Stimulated activated CD8-positive, alpha-beta memory T cell treated with anti-CD3 and anti-CD28 coated beads, Interleukin-4, amount 100 ng/mL, for 4 hours (primary cell): ENCODE measurements at regions not wholly inside any gene's neighbourhood (a gene's known extent, or its start where the extent isn't known, plus 50 kb on each side); places are given as distances from the start of the nearest gene placed in this dataset.

Experiments used
- DNase-seq, 2 donors: peaks; one replicate each; pipeline ENCODE4 v3.0.0-alpha.2; 2020; ENCODE audit warnings: low read depth in 2 of 2, low spot score in 1 of 2

DNA sequence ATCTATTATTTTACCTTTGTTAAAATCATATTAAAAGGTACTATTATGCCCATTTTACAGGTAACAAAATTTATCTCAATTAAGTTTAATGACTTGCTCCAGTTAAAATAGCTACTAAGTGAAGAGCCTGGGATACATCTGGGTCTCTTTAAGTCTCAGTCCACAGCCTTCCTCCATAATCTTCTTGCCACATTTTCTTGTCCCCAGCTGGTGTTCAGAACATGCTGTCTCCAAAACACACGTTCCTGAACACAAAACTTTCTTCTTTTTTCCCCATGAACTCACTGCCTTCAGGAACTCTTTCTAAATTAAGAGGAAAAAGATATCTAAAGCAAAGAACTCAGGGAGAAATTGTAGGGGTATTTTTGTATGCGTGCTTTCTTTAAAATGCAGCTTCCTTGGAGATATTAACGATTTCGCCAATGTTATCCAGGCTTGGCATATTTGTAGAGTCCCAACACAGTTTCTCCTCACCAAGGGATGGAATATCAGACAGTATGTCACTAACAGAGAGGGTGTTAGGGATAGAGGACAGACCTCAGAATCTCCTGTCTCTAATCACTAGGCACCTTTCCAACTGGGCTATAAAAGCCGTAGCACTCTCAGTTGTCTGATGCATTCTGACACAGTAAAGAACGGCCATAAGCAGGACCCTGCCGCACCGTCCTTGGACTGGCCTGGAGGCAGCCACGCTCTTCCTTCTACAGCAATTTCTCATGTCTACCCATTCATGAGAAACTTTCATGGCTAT, 232.8 kb upstream of the BLID start:
- DNase-seq: no peak

DNA sequence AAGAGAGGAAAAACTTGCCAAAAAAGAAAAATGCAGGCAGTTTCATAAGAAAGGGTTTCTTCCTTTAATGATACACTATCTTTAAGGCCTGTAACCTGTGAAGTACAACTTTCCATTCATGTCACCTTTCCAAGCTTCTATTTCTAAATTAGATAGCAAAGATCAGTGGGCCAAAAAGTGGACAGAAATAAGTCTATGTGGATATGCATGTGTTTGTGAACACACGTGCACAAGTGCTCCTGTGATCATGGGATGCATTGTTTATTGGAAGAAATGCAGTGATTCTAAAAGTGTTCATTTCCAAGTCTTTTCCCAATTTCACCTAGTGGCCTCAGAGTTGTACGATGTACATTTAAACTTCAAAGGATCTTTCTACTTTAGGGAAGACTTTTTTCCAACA, 230.0 kb upstream of the BLID start:
- no peak for DNase-seq

DNA sequence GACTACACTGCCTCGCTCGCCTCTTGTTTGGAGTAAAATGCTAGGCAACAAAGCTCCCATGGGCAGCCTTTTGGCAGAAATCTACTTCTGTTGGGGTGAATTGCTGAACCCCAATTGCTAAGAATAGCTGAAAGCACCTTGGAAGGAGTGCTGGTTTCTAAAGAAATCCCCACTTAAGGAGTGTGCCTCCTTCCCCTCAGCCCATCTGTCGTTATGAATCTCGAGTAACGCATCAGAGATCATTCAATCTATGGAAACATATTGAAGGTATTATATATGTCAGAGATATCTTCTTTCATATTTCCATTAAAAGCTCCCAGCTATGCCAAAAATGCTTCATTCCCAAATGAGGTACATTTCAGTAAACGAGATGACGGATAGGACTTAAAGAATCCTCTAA, 229.6 kb upstream of the BLID start:
- DNase-seq: no peak

DNA sequence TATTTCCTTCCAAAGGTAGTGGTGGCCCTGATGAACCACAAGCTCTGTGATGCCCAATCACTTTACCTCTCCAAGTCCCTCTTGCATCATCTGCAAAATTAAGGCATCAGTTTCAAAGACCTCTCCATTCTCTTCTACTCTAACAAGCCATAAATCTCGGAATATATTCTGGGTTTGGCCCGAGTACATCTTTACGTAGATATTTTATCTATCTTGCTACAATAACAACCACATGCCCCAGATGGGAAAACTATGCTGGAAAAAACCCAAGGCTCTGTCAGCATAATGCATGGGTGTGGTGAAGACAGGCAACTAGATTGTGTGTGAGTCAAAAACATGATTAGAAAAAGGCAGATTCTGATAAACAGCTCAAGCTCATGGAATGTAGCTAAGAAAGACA, 228.2 kb upstream of the BLID start:
- DNase-seq: no peak

DNA sequence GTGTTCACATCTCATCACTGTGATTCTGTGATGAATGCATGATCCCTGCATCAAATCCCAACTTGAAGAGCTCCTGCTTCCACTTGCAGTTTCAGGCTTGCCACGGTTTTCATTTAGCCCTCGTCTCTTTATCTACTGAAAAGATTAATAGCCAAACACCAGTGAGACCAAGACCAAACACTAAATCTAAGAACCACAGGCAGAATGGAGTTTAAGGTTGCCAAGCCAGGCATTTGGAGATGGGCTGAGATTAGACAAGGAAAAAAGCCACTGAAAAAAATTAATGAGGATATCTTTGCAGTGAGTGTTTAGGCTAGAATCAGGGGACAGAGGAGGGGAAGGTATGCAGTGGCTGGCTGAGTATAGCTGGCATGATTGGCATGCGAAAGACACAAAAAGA, 227.2 kb upstream of the BLID start:
- DNase-seq: no peak

DNA sequence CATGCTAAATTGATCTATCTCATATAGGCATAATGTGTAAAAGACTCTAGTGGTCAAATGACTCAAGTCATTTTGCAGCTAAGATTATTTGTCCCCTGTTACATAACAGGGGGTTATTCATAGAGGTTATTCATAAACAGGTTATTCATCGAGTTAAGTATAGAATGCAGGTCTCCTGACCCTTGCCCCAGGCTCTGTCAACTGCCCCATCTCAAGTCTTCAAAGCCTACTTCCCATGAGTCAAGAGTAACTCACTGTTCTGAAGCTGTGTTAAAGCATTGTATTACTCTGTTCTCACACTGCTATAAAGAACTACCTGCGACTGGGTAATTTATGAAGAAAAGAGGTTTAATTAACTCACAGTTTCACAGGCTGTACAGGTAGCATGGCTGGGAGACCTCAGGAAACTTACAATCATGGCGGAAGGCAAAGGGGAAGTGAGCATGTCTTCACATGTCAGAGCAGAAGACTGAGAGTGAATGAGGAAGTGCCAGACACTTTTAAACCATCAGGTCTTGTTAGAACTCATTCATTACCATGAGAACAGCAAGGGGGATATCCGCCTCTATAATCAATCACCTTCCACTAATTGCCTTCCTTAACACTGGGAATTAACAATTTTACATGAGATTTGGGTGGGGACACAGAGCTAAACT, 226.2 kb upstream of the BLID start:
- DNase-seq: no peak

DNA sequence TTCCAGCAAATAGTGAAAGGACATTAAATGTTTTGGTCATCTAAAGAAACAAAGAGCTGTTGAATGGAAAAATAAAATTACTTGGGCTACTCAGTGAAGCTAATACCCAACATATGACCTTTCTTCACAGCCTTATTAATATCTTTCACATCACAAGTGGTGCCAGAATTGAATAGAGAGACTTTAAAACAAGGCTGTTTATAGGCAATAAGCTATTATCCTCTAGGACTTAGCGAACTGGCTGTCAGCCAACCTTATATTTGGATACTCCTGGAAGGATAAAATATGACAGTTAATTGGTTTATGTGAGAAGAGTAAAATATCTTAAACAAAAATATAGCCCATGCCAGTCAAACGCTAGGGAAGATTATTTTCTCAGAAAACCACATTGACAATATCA, 225.5 kb upstream of the BLID start:
- DNase-seq: no peak

DNA sequence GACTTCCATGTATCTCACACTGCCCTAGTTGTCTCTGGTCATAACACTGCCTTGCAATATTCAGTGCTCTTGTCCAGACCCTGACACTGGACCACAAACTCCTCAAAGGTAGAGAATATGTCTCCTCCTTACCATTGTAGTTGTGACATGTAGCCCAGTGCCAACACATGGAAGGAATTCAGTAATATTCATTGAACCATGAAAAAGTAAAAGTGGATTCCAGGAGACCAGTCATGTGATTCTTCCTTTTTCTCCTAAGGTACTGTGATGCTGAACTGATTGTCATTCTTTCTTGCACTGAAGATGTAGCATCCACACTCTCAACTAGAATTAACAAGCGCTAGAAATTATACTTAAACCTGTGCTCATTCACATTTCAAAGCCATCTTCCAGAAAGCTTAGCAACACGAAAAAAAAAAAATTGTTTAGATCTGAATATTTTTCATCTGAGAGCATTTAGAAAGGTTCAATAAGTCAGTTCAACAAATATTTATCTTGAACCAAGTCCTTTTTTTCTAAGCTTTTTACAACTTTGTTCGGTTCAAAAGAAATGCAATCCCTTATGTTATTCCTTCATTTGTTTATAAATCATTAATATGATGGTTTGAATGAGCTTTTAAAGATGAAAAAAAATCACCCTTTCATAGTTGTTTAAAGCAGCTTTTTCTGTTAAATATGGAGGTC, 224.7 kb upstream of the BLID start:
- DNase-seq: no peak

DNA sequence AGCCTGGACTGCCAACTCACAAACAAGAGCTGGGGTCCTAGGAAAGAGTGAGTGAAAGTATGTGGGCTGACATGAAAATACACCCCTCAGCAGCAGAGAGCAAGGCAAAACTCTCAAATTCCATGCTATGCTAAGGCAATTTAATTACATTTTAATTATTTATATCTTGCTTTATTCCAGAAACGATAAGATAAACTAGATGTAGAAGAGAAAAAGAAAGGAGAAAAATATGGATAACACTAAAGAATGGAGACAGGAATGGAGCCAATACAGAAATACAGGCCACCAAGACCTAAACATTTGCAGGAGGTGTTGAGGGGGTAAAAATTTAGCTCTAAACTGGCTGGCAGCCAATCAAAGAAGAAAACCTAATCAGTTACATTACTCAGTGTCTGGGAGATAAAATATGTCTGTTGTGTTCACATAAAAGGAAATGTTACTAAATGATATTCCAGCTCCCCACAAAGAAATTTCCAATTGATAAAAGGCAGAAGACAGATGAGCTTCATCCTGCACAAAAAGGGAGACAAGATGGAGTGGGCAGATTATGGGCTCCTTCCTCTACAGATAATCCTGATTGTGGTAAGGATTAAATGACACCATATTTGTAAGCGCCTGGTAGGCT, 223.5 kb upstream of the BLID start:
- no peak for DNase-seq

DNA sequence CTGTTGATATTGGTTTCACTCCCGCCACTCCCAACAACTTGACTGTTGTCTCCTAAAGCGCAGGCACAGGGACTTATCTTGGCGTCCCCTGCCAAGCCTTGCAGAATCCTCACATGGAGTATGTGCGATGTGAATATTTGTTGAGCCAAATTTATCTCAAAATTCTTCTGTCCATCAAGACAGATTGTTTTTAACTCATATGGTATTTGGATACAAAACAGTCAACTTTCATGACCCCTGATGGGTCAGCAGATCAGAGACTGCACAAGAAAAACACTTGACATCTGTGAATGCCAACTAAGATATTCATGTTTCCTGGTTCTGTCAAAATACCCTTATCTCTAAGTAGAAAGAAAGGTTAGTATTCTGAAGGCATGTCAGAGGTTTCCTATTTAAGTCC, 221.7 kb upstream of the BLID start:
- no peak for DNase-seq

DNA sequence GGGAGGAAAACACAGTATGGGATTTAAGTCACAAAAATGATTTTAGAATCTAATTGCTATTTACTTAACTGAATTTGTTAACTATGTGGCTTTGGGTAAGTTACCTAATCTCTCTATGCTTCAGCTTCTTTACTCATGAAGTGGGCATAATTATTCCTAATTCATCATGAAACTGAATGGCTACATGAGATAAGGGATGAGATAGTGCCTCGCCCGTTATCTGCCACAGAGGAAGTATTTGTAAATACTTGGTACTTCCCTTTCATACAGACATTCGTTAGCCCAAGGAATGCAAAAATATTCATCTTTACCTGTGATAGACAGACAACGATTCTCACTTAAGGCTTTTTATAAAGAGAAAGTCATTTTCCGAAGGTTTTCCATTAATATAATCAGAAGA, 221.2 kb upstream of the BLID start:
- DNase-seq: no peak

DNA sequence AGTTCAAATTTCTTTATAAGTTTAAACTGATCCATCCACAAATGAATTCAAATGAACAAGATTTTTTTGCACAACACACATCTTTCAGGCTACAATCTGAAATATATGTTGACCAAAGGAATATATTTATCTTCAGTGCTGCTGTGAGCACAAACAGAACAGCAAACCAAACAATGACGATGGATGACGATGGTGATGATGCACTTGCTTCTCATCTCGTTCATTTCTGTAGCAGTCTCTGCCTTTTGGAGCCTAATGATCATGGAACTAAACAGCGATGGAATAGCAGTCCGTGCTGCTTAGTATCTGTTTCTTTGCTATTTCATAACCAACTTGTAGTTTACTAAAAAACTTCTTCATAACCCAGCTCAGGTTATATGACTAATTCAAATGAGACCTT, 220.7 kb upstream of the BLID start:
- no peak for DNase-seq

DNA sequence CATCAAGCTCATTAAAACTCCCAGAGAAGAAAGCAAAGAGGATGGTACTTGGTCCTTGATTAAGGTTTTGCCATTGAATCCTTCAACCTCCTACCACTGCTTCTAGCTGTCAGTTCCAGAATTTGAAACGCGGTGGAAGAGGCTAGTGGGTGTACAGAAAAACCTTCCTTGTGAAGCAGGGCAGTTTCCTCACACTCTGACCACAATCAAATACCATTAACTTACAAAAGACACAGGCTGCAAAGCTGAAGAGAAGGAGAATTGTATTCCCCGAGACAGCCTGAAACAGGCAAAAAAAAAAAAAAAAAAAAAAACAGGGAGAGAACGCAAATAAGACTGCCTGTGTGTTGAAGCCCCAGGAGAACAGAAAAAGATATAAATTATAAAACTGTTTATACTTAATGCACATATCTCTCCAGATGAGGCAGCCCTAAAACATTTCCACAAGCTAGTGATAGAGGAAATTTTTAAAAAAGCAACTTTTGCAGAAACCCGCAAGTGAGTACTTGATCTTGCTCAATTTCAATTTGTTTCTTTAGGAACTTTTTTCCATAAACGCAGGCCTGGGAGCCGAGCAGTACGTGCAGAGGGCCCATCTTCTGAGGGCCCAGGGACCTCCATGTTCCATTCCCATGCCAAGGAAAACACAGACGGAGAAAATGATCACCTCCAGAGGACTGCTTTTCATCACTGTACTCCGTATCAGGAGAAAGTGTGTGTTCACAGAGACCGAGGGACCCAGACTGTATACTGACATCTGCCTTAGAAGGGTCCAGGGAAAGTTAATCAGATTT, 218.7 kb upstream of the BLID start:
- DNase-seq: no peak

DNA sequence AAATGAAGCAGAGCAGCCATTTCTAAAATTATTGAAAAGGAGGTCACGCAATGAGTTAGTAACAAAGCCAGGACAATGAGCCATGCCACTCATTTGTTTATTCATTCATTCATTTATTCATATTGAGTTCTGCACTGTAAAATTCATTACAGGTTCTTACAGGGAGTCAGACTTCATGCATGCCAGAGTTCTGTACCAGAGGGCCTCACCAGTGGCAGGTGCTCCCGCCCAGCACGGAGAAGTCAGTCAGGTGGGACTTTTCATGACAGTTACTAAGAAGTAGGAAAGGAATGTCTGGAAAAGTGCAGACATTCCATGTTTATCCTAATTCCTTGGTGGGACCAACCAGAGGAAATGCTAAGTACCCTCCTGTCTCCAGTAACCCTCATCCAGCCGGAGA, 217.5 kb upstream of the BLID start:
- no peak for DNase-seq

DNA sequence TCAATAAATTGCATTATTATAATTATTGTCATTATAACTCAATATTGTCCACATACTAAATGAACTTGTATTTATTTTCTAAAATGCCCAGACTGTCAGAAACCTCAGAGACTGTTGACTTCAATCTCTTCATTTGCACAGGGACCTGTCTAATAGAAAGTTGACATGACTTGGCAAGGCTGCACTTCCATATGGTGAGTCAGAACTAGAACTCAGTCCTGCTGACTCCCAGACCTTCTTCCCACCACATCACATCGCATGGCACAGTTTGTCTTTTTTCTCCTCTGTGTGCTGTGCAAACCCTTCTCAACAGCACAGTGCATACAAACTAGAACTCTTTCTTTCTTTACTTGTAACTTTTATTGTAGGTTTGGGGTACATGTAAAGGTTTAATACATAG, 215.1 kb upstream of the BLID start:
- DNase-seq: no peak

DNA sequence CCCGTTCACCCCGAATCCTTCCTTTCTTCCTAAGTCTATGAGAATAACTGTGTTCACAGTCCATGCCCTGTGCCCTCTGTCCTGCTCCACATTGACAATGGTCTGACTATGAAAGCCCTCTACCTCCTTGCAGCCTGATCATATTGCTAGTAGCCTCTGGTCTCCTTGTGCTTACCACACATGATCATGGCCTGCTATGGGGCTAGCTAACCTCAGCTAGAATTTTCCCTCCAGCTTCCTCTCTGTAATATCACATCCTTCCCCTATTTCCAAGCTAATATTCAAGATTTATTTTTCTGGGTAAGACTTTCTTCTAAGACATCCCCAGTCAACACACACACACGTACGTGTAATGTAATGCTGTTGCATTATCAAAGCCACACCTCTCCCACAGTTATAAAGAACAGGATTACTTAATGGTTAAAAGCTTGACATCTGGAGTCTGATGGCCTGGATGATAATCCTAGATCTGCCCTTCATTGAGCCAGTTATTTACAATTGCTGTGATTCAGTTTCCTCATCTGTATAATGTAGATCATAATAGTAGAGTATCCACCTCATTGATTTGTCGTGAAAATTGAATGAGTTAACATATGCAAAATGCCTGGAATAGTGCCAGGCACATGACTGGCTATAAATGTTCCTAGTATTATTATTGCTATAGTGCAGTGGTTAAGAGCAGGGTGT, 214.4 kb upstream of the BLID start:
- no peak for DNase-seq

DNA sequence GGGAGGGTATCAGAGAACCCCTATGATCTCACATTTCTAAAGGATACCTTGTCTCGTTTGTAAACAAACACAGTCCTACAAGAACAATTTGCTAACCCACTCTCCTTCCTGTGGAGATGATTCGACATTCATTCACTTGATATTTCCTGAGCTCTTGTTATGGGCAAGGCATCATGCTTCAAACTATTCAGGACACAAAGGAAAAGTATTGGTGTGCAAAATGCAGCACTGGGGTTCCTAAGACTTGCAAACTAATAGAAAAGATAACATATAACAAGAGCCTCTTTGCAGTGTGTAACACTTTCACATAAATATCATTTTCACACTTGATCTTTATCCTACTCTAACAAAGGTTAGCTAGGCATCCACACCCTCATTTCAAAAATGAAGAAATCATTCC, 211.5 kb upstream of the BLID start:
- no peak for DNase-seq

DNA sequence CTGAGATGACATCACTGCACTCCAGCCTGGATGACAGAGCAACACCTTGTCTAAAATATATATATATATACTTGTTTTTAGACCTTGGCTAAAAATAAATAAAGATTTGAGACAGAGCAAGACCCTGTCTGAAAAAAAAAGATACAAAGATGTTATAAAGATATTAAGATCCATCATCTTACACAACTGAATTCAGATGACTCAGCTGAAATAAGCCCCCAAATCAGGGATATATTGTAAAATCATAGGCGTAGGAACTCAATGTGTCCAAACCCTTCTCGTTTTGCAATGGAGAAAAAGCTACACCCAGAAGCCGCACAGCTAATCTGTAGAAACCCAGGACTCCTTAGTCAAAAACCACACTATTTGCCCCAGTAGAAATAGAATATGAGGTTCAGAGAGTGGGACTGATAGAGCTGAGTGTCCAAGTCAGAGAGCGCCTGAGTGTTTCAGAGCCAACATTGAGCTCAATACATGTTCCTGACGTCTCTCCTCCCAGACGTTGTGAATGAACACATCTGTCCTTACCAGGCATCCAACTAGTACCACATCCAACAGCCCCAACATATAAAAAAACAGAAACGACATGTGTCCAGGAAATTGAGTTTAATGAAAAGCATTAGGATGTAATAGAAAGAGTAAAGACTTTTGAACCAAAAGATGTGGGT, 207.9 kb upstream of the BLID start:
- no peak for DNase-seq

DNA sequence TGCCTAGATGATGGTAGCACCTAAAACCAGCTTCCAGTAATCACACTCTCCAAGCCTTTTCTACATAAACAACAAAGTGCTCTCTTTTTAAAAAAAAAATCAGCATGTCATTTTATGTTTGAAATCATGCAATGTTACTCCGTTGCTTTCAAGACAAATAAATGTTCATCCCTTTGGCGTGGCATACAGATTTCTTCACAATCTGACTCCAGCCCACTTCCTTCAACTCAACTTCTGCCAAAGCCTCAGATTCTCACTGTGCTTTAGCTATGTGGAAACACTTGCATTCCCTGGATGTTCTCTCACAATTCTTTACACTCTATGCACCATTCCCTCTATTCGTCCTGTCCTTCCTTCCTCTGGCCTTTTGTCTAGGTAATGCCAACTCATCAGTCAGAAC, 206.3 kb upstream of the BLID start:
- DNase-seq: no peak

DNA sequence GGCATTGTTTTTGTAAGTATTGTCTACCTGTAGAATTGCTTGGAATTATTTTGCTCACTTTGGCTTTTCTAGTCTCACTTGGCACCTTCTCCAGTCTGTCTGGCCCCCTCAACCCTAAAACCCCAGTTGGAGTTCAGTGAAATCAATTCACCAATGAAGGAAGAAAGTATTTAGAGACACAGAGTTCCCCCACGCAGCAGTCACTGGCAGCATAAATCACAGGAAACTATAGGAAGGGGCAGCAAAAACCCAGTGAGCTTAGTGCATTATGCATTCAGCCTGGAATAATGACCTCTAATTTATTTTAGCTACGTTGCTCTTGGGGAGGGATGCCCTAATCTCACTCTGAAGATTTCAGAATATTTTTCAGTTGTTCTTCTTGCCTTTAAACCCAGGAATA, 204.7 kb upstream of the BLID start:
- no peak for DNase-seq
